NCI-H2029 treated with DMSO at 0.1 percent for 48 hours (cell line): ENCODE measurements at regions not wholly inside any gene's neighbourhood (a gene's known extent, or its start where the extent isn't known, plus 50 kb on each side); places are given as distances from the start of the nearest gene placed in this dataset.

Experiments
- DNase-seq: peaks from one replicate; lab custom pipeline; 2025; lab: John Stamatoyannopoulos, UW

- DNase-seq: no peak
Measured at GRCh38 chr22:47476231-47476630, 713.8 kb downstream of the TBC1D22A start.

- DNase-seq: no peak
Measured at GRCh38 chr22:47474895-47475294, 712.4 kb downstream of the TBC1D22A start.

GRCh38 chr22:47474464-47474863 is 712.0 kb downstream of the TBC1D22A start:
- DNase-seq: no peak

- DNase-seq: no peak
Measured at GRCh38 chr22:47472636-47473035, 710.2 kb downstream of the TBC1D22A start.

- no peak for DNase-seq
Measured at GRCh38 chr22:47471406-47471805, 709.0 kb downstream of the TBC1D22A start.

- DNase-seq: no peak
Measured at GRCh38 chr22:47465809-47466208, 703.4 kb downstream of the TBC1D22A start.

GRCh38 chr22:47465222-47465621 is 702.8 kb downstream of the TBC1D22A start:
- no peak for DNase-seq

- DNase-seq: no peak
Measured at GRCh38 chr22:47463220-47463619, 700.8 kb downstream of the TBC1D22A start.

- no peak for DNase-seq
Measured at GRCh38 chr22:47460861-47461260, 698.4 kb downstream of the TBC1D22A start.

GRCh38 chr22:47460176-47460575 is 697.7 kb downstream of the TBC1D22A start:
- no peak for DNase-seq

GRCh38 chr22:47458348-47458747 is 695.9 kb downstream of the TBC1D22A start:
- DNase-seq: no peak

- DNase-seq: no peak
Measured at GRCh38 chr22:47457509-47458300, 695.3 kb downstream of the TBC1D22A start.

- no peak for DNase-seq
Measured at GRCh38 chr22:47457021-47457420, 694.6 kb downstream of the TBC1D22A start.

- DNase-seq: no peak
Measured at GRCh38 chr22:47456031-47456430, 693.6 kb downstream of the TBC1D22A start.

GRCh38 chr22:47453049-47453448 is 690.6 kb downstream of the TBC1D22A start:
- no peak for DNase-seq

- no peak for DNase-seq
Measured at GRCh38 chr22:47452184-47452583, 689.7 kb downstream of the TBC1D22A start.

GRCh38 chr22:47450876-47451475 is 688.5 kb downstream of the TBC1D22A start:
- DNase-seq: no peak

- DNase-seq: peak; percentile 9
Measured at GRCh38 chr22:47449508-47450270, 687.2 kb downstream of the TBC1D22A start.

- no peak for DNase-seq
Measured at GRCh38 chr22:47448231-47449223, 686.1 kb downstream of the TBC1D22A start.

- DNase-seq: no peak
Measured at GRCh38 chr22:47446821-47447810, 684.7 kb downstream of the TBC1D22A start.
